B cell (primary cell): ENCODE measurements at regions not wholly inside any gene's neighbourhood (a gene's known extent, or its start where the extent isn't known, plus 50 kb on each side); places are given as distances from the start of the nearest gene placed in this dataset.

Source experiments
- ATAC-seq: fragments of 200-7000 bp; cut with Tn5 transposase; one replicate; pipeline ENCODE4 v1.10.0; 2021; ENCODE audit warnings: low read depth, mild to moderate bottlenecking, moderate number of reproducible peaks, moderate library complexity
- CTCF ChIA-PET: fragments of 350-600 bp; sonication (Branson Sonifier 250); formaldehyde crosslinking; loops from one replicate; lab custom pipeline; 2021; ENCODE audit warnings: antibody characterized with exemption, inconsistent platforms; lab: Charles Lee
- POLR2A ChIA-PET: fragments of 350-600 bp; sonication (Branson Sonifier 250); formaldehyde crosslinking; loops from one replicate; lab custom pipeline; 2021; ENCODE audit warnings: antibody characterized with exemption; lab: Charles Lee
- DNase-seq: peaks from one replicate; pipeline ENCODE4 v3.0.0; 2013
- H2AFZ ChIP-seq: 2 replicates; pipeline ENCODE4 v1.6.1; 2012; ENCODE audit warnings: mild to moderate bottlenecking, low read depth, low read length; ENCODE audit not compliant: insufficient read depth, poor library complexity, severe bottlenecking
- H3K27ac ChIP-seq, 2 donors: 1 replicate in 1 of 2; 2 replicates in 1 of 2; pipeline ENCODE4 v1.5.1; 2012 to 2013; ENCODE audit warnings: low read length in 2 of 2, mild to moderate bottlenecking in 2 of 2, moderate library complexity in 1 of 2
- H3K27me3 ChIP-seq, 4 experiments: fragments of 200-600 bp in 1 of 4; sonication (generic) in 1 of 4; replicated peaks in 1 of 4; 1 replicate in 2 of 4; 2 replicates in 2 of 4; pipeline versions ENCODE4 v1.6.1 to v1.7.0; 2013 to 2016; ENCODE audit warnings: low read length in 3 of 4, mild to moderate bottlenecking in 2 of 4, mixed read lengths in 1 of 4, moderate library complexity in 1 of 4; ENCODE audit not compliant: insufficient read depth in 4 of 4, control insufficient read depth in 3 of 4; ENCODE audit errors: control extremely low read depth in 1 of 4
- H3K36me3 ChIP-seq, 2 experiments: replicated peaks in 1 of 2; 1 replicate in 1 of 2; 2 replicates in 1 of 2; pipeline versions ENCODE4 v1.6.1 to v1.7.1; 2013; ENCODE audit warnings: low read length in 1 of 2; ENCODE audit not compliant: insufficient read depth in 2 of 2, control insufficient read depth in 1 of 2; ENCODE audit errors: control extremely low read depth in 1 of 2, extremely low read depth in 1 of 2
- H3K4me1 ChIP-seq, 2 donors: fragments of 200-600 bp in 1 of 2; sonication (generic) in 1 of 2; 1 replicate in 1 of 2; 2 replicates in 1 of 2; pipeline versions ENCODE4 v1.5.1 to v1.6.1; 2013 to 2017; ENCODE audit warnings: low read length in 2 of 2; ENCODE audit not compliant: control insufficient read depth in 2 of 2, insufficient read depth in 2 of 2
- H3K4me2 ChIP-seq: replicated peaks from 2 replicates; pipeline ENCODE3; 2012; ENCODE audit warnings: mild to moderate bottlenecking, low read depth, low read length; ENCODE audit not compliant: poor library complexity, severe bottlenecking
- H3K4me3 ChIP-seq, 5 experiments: fragments of 200-600 bp in 1 of 5; sonication (generic) in 1 of 5; 1 replicate in 3 of 5; 2 replicates in 2 of 5; pipeline versions ENCODE4 v1.5.1 to v1.7.0; 2011 to 2016; ENCODE audit warnings: low read length in 4 of 5, mild to moderate bottlenecking in 4 of 5, low read depth in 2 of 5, control low read depth in 1 of 5, moderate library complexity in 1 of 5; ENCODE audit not compliant: insufficient read depth in 1 of 5; ENCODE audit errors: control extremely low read depth in 1 of 5, extremely low read depth in 1 of 5
- H3K79me2 ChIP-seq: fragments of 200-600 bp; sonication (generic); one replicate; pipeline ENCODE4 v1.6.0; 2016; ENCODE audit warnings: low read length; ENCODE audit not compliant: control insufficient read depth, insufficient read depth
- H3K9ac ChIP-seq: fragments of 200-600 bp; sonication (generic); 2 replicates; pipeline ENCODE4 v1.6.1; 2017; ENCODE audit warnings: mild to moderate bottlenecking, low read length, moderate library complexity
- H3K9me3 ChIP-seq, 3 donors: one replicate each; pipeline versions ENCODE4 v1.6.1 to v1.7.1; 2013; ENCODE audit warnings: low read length in 2 of 3; ENCODE audit not compliant: control insufficient read depth in 2 of 3, insufficient read depth in 1 of 3; ENCODE audit errors: control extremely low read depth in 1 of 3
- H4K20me1 ChIP-seq: 2 replicates; pipeline ENCODE4 v1.6.0; 2012; ENCODE audit warnings: mild to moderate bottlenecking, low read length; ENCODE audit not compliant: insufficient read depth, control insufficient read depth, poor library complexity, severe bottlenecking
- H3K27ac Mint-ChIP-seq: one replicate; pipeline ENCODE4 v1.8.0; 2021; ENCODE audit warnings: mixed read lengths
- H3K27me3 Mint-ChIP-seq: one replicate; pipeline ENCODE4 v1.8.0; 2021; ENCODE audit warnings: mixed read lengths
- H3K4me1 Mint-ChIP-seq: one replicate; pipeline ENCODE4 v1.8.0; 2021; ENCODE audit warnings: mixed read lengths
- H3K4me3 Mint-ChIP-seq: one replicate; pipeline ENCODE4 v1.8.0; 2021; ENCODE audit warnings: mixed read lengths
- H3K9me3 Mint-ChIP-seq: one replicate; pipeline ENCODE4 v1.8.0; 2022; ENCODE audit warnings: mixed read lengths; ENCODE audit not compliant: insufficient read depth
- EZH2 ChIP-seq: IDR thresholded peaks from 2 replicates; pipeline ENCODE4 v1.6.1; 2012; ENCODE audit warnings: borderline replicate concordance, low read depth, mild to moderate bottlenecking, moderate library complexity, low read length; ENCODE audit not compliant: insufficient read depth, poor library complexity, severe bottlenecking
- WGBS: methylation state at CpG from one replicate; pipeline ENCODE4 v1.1.5; 2013; ENCODE audit warnings: missing lambda C conversion rate; ENCODE audit not compliant: insufficient coverage; 5-methylcytosine and 5-hydroxymethylcytosine counted together
- intact Hi-C: fragments of 100-400 bp; cut with micrococcal nuclease; formaldehyde crosslinking; loops from one replicate; pipeline ENCODE4 v1.10.0; 2022
- TF ChIP-seq, protein P1 (sequence below): fragments of 200-600 bp; IDR thresholded peaks from one replicate; pipeline ENCODE4 v1.8.0; 2022; ENCODE audit warnings: antibody characterized with exemption, mild to moderate bottlenecking

DNA sequence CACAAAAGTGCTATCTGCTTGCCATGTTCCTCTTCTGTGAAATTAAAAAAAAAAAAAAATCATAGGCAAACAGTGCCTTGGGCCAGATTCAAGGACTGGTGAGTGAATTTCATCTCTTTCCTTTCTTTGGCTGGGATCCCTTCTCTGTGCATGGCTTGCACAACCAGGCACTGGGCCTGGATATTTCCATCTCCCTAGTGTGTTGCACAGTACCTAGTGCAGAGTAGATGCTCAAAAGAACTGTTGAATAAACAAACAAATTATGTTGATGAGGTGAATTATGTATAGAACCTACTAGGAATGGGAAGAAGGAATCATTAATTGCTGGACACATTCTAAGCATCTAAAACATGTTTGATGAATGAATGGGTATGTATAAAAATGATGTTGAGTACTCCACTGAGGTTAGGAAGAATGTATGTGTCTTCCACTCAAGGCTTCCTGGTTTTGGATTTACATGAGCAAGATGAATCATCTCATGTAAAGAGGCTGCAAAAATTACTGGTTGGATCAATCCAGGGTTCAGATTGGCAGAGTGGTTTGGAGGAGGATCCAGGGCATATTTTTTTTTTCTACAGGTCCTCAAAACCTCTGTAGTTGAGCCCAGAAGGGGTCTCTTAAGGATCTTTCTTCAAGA lies 93.2 kb downstream of the EMP1 start:
- no peak overlapping the region for H3K27ac Mint-ChIP-seq
- POLR2A ChIA-PET = no interaction called here

DNA sequence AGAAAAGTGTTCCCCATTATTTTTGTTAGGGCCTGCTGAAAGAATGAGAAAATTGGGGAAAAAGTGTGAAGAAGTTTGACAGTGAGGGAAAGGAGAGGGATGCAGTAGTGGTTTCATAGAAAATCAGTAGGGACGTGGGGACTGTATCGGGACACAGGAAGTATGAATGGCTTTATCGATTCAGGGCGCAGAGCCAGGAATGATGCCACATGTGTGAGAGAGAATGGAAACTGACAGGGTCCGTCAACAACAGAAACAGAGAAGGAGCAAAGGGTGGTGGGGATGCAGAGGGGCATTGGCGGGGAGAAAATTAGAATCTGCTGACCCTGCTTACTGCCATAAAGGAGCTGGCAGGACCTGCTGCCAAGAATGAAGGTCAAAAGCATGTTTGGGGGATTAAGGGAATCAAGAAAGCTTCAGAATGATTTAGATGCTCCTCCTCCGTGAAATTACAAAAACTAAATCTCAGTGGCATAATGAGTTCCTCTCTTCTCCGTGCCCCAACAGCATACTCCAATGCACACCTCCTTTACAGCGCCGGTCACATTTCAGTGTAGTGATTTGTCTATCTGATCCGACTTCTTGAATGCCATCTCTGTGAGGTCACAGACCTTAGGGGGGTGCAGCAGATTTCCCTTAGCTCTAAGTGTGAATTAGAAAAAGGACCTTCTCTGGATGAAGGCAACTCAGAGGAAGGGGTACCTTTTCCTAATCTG lies 92.6 kb downstream of the EMP1 start:
- Histone ChIP-seq H3K4me2 (no peak overlapping the region), H3K27me3 (no peaks in the 10 kb centered on the region), H2AFZ (no peak overlapping the region), H3K4me1 (no peaks in the 10 kb centered on the region), H3K36me3 (no peaks in the 10 kb centered on the region), H3K79me2 (no peaks in the 10 kb centered on the region), H3K27ac (no peak overlapping the region), H3K9ac (no peak overlapping the region), H3K4me3 (no peak overlapping the region), H3K9me3 (no peaks in the 10 kb centered on the region), H4K20me1 (no peaks in the 10 kb centered on the region)
- no peaks in the 10 kb centered on the region for H3K9me3 Mint-ChIP-seq
- WGBS = 86% methylated on average over 7 of the region's 11 CpGs
- ChIA-PET CTCF (interaction anchor here (1.0 kb wide), 1 partner anchor 10 kb away, joined by 4 read pairs; no protein-coding TSS in a partner anchor), POLR2A (no interaction called here)
- DNase-seq = no peak
- no peaks in the 10 kb centered on the region for H3K27me3 Mint-ChIP-seq
- H3K27ac Mint-ChIP-seq = no peak overlapping the region
- no peak for TF ChIP-seq EZH2
- TF ChIP-seq, protein P1, sequence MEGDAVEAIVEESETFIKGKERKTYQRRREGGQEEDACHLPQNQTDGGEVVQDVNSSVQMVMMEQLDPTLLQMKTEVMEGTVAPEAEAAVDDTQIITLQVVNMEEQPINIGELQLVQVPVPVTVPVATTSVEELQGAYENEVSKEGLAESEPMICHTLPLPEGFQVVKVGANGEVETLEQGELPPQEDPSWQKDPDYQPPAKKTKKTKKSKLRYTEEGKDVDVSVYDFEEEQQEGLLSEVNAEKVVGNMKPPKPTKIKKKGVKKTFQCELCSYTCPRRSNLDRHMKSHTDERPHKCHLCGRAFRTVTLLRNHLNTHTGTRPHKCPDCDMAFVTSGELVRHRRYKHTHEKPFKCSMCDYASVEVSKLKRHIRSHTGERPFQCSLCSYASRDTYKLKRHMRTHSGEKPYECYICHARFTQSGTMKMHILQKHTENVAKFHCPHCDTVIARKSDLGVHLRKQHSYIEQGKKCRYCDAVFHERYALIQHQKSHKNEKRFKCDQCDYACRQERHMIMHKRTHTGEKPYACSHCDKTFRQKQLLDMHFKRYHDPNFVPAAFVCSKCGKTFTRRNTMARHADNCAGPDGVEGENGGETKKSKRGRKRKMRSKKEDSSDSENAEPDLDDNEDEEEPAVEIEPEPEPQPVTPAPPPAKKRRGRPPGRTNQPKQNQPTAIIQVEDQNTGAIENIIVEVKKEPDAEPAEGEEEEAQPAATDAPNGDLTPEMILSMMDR = no peak
- H3K4me1 Mint-ChIP-seq = no peaks in the 10 kb centered on the region
- intact Hi-C loops = no loop called here
- no peak for ATAC-seq
- H3K4me3 Mint-ChIP-seq = no peak overlapping the region

More for the DNA sequence above, 93.2 kb downstream of the EMP1 start:
- H3K27me3 ChIP-seq = no peaks in the 10 kb centered on the region
- no peaks in the 10 kb centered on the region for H3K9me3 Mint-ChIP-seq
- no peaks in the 10 kb centered on the region for H3K4me1 Mint-ChIP-seq
- no peaks in the 10 kb centered on the region for H3K79me2 ChIP-seq
- no peak overlapping the region for H3K9ac ChIP-seq
- no peak for TF ChIP-seq EZH2
- TF ChIP-seq, protein P1 = no peak
- no peaks in the 10 kb centered on the region for H4K20me1 ChIP-seq
- no peaks in the 10 kb centered on the region for H3K27me3 Mint-ChIP-seq
- H3K27ac ChIP-seq = no peak overlapping the region
- intact Hi-C loops = no loop called here
- CTCF ChIA-PET = interaction anchor here (1.6 kb wide), 1 partner anchor 11 kb away, joined by 5 read pairs; no protein-coding TSS in a partner anchor
- ATAC-seq (no peak), DNase-seq (no peak)
- H3K4me3 ChIP-seq = no peak overlapping the region
- no peaks in the 10 kb centered on the region for H3K36me3 ChIP-seq
- no peak overlapping the region for H3K4me3 Mint-ChIP-seq
- no peak overlapping the region for H2AFZ ChIP-seq
- H3K9me3 ChIP-seq = no peaks in the 10 kb centered on the region
- no peak overlapping the region for H3K4me2 ChIP-seq
- H3K4me1 ChIP-seq = no peaks in the 10 kb centered on the region
